CD4-positive, alpha-beta T cell treated with Interleukin-17A for 1 hour (primary cell): ENCODE measurements at regions not wholly inside any gene's neighbourhood (a gene's known extent, or its start where the extent isn't known, plus 50 kb on each side); places are given as distances from the start of the nearest gene placed in this dataset.
"Not testable (repeated sequence)": the region's sequence is repeated elsewhere in the genome, so short reads cannot be mapped to it uniquely, and the experiment has no call there.

ENCODE experiments used
- DNase-seq: peaks from one replicate; pipeline ENCODE4 v3.0.0-alpha.2; 2020

- no peak for DNase-seq
These were observed 250.9 kb upstream of the MAOA start for GRCh38 chrX:43405191-43405590.

- no peak for DNase-seq
These were observed 232.2 kb upstream of the MAOA start for GRCh38 chrX:43423876-43424275.

- DNase-seq = peak; percentile 1
These were observed 219.6 kb upstream of the MAOA start for GRCh38 chrX:43436517-43436916.

- DNase-seq = no peak
These were observed 209.3 kb upstream of the MAOA start for GRCh38 chrX:43446752-43447151.

GRCh38 chrX:43448688-43449087 is 207.4 kb upstream of the MAOA start:
- DNase-seq = no peak

GRCh38 chrX:43450355-43450754 is 205.7 kb upstream of the MAOA start:
- no peak for DNase-seq

GRCh38 chrX:43451976-43452686 is 204.0 kb upstream of the MAOA start:
- not testable (repeated sequence) for DNase-seq

- DNase-seq = no peak
These were observed 200.0 kb upstream of the MAOA start for GRCh38 chrX:43456063-43456462.

GRCh38 chrX:43456906-43457305 is 199.2 kb upstream of the MAOA start:
- no peak for DNase-seq

GRCh38 chrX:43467608-43468234 is 188.4 kb upstream of the MAOA start:
- no peak for DNase-seq

GRCh38 chrX:43469391-43470054 is 186.6 kb upstream of the MAOA start:
- DNase-seq = no peak

GRCh38 chrX:43474321-43474720 is 181.8 kb upstream of the MAOA start:
- no peak for DNase-seq

- DNase-seq = no peak
These were observed 177.0 kb upstream of the MAOA start for GRCh38 chrX:43479070-43479469.

- DNase-seq = no peak
These were observed 176.2 kb upstream of the MAOA start for GRCh38 chrX:43479850-43480249.

- no peak for DNase-seq
These were observed 174.5 kb upstream of the MAOA start for GRCh38 chrX:43481576-43481975.

- no peak for DNase-seq
These were observed 162.3 kb upstream of the MAOA start for GRCh38 chrX:43493756-43494155.

- no peak for DNase-seq
These were observed 155.9 kb upstream of the MAOA start for GRCh38 chrX:43500246-43500645.

- DNase-seq = no peak
These were observed 155.0 kb upstream of the MAOA start for GRCh38 chrX:43500996-43501694.

- DNase-seq = no peak
These were observed 151.7 kb upstream of the MAOA start for GRCh38 chrX:43504394-43504793.

GRCh38 chrX:43505769-43506168 is 150.3 kb upstream of the MAOA start:
- DNase-seq = no peak

GRCh38 chrX:43508694-43509093 is 147.4 kb upstream of the MAOA start:
- no peak for DNase-seq

GRCh38 chrX:43510209-43510608 is 145.9 kb upstream of the MAOA start:
- DNase-seq = no peak

- DNase-seq = no peak
These were observed 143.0 kb upstream of the MAOA start for GRCh38 chrX:43513085-43513484.

GRCh38 chrX:43514820-43515219 is 141.3 kb upstream of the MAOA start:
- DNase-seq = no peak
